HG03135 (cell line): ENCODE measurements at regions not wholly inside any gene's neighbourhood (a gene's known extent, or its start where the extent isn't known, plus 50 kb on each side); places are given as distances from the start of the nearest gene placed in this dataset.
"Not testable (repeated sequence)": the region's sequence is repeated elsewhere in the genome, so short reads cannot be mapped to it uniquely, and the experiment has no call there.

ENCODE experiments used
- ATAC-seq: cut with Tn5 transposase; IDR thresholded peaks from one replicate; pipeline ENCODE4 v1.9.1; 2021; ENCODE audit warnings: mild to moderate bottlenecking, moderate library complexity; ENCODE audit not compliant: unreplicated experiment

DNA sequence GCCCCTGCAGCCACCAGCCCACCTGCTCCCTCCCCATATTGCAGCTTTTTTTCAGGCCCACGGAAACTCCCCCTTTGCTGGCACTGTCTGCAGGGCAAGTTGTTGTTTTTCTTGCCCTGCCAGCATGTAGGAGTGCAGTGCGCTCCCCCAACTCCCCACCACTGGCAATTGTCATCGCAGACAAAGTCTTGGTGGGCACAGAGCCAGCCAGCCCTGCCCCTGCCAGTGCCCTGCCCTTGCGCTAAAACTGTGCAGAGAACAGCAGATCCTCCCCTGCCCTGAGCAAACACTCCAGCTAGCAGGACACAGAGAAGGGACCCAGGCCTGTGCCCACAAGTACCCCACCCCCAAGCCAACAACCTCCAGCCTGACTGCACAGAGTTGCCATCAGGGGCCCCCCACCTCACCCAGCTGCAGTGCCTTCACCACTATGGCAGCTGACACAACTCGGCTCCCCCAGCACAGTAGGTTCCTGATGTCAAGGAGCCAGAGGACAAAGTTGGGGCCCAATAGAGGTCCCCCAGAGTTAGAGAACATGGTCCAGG lies 158.1 kb upstream of the ARHGAP42 start:
- no peak for ATAC-seq

DNA sequence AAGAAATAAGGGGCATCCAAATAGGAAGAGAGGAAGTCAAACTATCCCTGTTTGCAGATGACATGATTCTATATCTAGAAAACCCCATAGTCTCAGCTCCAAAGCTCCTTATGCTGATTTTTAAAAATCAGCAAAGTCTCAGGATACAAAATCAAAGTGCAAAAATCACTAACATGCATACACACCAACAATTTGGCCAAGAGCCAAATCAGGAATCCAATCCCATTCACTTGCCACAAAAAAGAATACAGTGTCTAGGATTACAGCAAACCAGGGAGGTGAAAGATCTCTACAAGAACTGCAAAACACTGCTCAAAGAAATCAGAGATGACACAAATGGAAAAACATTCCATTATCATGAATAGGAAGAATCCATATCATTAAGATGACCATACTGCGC lies 155.8 kb upstream of the ARHGAP42 start:
- not testable (repeated sequence) for ATAC-seq

DNA sequence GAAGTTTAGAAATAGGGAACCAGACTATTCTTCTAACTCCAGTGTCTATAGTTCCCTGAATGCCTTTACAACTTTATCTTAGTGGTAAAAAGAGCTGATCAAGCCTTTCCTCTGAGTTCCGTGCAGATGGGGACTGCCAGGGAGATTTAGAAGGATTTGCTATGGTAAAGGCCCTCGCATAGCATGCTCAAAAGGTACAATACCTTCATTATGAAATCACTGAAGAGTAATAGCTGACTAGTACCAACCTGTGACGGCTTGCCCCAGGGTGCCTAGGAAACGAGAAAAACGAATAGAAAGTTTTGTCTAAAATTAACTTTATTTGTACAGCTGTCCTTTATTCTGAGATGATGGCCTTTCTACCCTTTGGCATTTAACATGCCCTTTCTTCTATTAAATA lies 150.1 kb upstream of the ARHGAP42 start:
- no peak for ATAC-seq

DNA sequence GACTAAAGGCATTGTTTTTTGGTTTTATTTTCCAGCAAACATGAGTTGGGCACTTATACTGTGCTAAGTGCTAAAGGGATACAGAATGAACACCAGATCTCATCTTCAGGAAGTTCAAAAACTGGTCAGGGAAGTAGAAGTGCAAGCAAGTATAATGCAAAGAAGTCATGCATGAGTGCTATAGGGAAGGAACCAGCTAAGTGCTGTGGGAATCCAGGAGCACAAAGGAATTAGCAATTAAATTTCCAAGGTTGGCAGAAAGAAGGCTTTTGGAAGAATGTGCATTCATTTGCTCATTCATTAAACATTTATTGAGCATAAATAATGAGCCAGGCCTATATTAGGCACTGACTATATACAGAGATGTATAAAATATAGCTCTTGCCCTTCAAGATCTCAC lies 143.7 kb upstream of the ARHGAP42 start:
- ATAC-seq: no peak

DNA sequence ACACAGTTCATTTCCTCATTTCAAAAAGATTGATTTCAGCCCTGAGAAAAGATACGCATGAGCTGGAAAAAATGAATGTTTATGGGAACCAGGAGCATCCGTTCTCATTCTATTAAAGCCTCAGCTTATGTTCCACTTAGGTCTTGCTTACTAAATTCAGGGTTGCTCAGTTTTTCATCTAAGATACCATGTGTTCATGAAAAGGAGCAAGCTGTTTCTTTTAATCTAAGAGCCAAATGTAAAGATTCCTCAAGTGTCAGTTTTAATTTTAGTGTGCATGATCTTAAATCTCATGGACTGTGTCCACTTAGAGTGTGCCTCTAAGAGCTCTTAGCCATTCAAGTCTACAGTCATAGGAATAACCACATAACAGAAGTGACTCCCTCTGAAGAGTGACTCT lies 141.5 kb upstream of the ARHGAP42 start:
- no peak for ATAC-seq

DNA sequence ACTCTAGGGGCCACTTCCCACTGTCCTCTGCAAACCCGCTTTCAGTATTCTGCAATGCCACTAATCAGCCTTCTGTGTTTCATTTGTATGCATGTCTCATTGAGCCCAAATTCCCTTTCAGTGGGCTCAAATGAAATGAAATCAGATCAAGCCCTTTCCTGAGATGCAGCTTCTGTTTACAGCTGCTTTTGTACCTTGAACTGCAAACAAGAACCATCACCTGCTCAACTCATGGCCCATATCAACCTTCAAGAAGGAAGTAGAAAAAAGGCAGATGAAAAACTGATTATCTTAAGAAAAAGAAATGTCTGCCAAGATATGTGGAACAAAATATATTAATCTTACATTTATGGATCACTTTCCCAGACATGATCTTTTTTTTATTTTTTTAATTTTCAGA lies 141.1 kb upstream of the ARHGAP42 start:
- ATAC-seq: no peak

DNA sequence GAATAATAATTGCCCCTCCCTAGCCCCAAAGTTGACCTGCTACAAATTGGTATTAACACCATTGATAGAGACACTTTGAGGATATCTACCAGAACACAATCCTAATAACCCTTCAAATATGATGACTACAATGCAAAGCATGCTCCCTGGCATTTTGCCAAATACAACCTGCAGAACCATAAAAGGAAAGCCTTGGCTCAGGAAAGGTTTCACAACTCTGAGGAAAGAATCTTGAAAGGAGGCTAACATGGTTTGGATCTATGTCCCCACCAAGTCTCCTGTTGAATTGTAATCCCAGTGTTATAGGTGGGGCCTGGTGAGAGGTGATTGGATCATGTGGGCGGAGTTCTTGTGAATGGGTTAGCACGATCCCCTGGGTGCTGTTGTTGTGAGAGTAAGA lies 140.4 kb upstream of the ARHGAP42 start:
- no peak for ATAC-seq

DNA sequence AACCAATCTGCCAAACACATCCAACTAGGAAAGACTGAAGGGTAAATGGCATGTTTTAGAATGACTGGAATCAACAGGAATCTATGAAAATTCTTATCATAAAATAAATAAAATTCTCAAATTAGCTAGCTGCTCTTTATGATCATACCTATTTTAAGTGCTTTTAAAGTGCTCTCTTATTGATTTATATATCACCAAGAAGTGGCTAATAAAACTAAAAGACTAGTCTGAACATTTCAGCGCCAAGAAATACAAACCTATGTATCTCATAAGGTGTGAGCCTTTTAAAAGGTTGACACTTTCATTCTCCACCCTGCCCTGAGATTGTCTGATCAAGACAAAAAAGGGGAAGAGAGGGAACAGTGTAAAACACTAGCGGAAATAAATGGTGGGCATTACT lies 136.8 kb upstream of the ARHGAP42 start:
- no peak for ATAC-seq

DNA sequence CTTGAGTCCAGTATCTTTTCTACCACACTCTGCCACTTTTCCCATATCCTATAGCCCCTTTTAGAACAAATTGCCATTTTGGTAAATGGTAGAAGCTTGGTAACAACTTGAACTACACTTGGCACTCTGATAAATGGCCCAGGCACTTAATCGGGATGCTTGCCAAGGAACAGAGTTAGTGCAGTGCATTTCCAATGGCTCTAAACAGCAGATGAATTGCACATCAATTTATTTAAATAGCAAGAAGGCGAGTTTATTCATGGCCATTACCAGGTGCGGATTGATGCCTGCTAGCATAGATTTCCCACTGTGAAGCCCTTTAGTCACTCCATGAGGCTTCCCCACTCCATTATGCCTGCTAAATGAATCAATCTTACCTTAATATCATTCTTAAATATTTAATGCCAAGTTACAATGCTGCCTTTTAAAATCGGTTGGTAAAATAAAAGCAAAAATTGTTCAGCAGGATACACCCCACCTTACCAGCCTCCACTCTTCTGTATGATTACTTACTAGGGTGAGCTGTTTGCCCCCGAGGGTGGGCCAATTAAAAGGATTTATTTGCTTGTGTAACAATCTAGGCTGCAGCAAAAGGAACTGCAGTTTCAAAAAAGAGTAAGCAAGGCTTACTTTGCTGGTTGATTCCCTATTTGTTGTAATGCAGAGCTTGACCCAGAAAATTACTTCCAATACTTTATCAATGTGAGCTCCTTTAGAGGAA lies 136.0 kb upstream of the ARHGAP42 start:
- no peak for ATAC-seq

DNA sequence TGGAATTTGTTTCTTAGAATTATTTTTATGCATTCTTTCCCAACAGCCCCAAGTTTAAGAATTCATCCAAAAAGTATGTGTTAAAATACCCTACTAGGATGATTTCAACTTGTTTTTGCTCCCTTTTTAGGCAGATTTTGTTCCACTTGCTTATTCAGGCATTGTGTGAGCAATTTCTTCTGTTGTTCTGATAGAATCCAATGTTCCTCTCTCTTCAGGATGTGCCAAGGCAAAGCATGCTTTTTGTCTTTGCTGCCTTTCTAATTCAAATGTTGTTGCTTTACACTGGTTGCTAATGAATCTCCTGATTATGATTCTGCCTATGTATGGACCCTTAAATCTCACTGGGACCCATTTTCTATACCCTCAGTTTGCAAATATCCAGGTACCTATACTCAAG lies 131.2 kb upstream of the ARHGAP42 start:
- no peak for ATAC-seq

DNA sequence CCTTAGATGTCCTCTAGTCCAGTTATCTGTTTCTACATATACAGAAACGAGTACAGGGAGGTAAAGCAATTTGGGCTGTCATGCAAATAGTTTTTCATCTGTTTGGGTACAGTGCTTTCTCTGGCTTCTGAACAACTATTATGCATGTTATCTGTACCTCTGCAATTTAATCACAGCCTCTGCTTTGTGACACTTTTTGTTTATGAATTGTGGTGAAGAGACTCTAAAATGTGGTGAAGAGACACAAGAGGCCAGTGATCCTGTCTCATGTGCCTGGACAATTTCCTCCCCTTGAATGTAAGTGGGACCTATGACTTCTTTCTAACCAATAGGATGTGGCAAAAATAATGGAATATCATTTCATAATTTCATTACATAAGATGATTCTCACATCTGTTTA lies 130.3 kb upstream of the ARHGAP42 start:
- ATAC-seq: no peak

DNA sequence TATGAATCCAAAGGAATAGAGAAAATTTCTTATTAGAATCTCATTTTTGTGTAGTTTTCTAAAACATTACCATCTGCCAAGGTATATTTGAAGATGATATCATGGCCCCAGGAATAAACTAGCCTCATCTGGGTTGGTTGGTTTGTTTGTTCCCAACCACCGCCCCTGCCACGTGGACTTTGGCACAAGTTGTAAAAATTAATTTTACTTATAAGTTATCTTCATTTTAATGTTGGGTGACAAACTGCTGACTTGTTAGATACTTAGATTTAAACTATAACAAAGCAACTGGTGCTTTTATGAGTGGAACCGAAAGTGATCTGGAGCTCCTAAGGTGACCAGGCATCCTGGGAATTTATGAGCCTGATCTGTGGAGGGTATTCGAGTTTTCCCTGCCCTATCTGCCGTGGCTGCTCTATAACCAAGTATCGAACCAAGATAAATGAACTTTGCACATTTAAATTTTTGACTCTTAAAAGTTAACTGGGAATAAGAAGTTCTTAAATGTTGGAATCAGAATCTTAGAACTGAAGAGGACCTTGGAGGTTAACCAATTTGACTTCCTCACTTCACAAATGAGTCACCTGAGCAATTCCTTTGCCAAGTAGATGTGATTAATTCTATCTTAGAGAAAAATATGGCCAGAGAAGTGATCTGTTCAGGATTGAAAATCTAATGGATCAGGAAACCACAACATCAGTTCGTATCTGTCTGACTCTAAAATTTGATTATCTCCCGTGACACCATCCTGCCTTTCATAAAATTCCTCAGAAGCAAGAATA lies 129.1 kb upstream of the ARHGAP42 start:
- ATAC-seq: no peak

DNA sequence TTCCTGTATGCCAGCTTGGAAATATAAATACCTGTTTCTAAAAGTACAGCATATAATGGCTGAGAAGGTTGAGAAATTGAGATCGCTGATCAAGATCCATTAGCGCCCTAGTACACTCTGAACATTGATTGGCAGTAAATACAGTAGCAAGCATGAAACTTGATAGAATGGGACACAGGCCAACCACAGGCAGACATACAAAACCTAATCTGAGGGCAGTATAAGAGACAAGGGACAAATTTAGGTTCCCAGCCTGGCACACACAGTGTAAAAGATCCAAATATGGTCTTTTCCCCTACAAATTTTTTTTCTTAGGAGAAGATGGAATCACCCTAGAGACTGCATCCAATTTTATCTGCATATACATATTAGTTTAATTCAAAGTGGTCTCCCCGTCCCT lies 126.5 kb upstream of the ARHGAP42 start:
- no peak for ATAC-seq

DNA sequence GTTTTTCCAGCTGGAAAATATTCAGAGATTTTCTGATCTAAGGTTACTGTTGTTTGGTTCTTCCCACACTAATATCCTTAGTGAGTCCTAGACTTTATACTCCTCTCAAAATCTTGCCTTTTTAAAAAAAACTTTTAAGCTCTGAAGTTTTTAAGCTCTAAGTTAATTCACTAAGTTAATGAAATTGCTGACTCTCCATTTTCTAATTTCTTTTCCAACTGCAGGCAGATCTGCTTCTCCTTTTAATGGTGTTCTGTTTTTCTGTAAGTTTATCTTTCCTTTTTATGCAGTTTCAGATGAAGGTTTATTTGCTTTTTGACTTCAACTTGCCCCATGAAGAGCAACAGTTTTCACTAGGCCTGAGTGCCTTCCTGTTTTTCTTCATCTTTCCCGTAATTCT lies 125.8 kb upstream of the ARHGAP42 start:
- no peak for ATAC-seq

DNA sequence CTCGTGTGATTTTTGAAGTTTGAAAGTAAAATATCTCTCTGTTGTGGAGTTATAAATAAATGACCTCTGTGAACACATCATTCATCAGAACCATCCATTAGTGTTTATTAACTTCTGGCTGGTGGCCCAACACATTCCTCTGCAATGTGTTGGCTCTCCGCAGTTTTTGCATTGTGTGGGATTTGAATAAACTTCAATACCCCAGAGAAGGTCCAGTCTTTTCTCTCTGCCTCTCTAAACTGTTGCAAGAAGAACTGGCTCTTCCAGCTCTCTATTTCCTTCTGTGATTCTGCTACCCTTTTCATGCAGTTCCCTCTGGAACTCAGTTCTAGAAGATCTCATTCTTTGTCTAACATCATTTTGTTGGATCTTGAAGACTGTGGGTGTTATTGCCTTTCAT lies 125.0 kb upstream of the ARHGAP42 start:
- no peak for ATAC-seq

DNA sequence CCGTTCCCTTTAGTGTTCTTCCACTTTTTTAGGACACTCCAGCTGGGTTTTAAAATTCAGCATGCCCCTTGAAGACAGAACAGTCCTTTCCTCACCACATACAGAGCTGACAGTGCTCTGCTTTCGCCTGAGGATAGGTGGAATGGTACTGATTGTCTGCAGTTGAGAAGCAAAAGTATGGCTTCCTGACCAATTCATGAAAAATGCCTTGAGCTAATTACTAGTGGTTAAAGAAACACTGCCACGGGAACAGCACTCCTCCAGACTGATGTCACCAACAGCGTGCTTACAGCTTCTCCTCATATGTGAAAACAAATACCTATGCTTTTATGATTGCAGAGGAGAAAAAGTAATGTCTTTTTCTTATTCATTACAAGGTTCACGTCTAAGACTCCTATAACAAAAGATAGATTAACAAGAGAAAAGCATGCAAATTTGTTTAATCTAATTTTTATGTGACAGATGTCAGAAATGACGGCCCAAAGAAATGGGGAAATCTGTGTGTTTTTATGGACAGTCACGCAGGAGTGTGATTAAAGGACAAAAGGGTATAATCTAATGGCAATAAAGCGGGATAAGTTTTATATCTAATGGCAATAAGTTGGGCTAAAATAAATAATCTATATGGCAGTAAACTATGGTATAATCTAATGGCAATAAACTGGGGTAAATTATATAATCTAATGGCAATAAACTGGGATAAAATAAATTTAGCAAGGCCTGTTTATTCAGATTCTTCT lies 123.4 kb upstream of the ARHGAP42 start:
- no peak for ATAC-seq

DNA sequence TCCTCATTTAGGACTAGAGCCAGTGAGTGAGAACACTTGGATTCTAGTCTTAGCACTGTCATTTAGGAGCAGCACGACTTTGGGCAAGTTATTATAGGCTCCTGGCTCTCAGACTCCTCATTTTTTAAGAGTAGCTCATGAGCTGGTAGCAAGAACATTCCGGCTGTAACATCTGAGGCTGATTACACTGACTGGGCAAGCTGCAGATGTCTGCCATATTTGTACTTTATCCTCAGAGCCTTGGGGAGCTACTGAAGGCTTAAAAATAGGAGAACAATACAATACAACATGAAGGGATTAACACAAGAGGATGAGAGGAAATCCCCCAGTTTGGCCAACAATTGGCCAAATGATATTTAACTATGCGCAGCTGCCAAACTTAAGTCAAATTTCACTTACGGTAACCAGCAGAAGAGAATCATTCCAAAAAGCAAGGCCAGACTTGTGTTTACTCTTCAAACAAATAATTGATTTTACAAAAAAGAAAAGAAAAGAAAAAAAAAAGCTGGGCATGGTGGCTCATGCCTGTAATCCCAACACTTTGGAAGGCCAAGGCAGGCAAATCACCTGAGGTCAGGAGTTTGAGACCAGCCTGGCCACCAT lies 113.1 kb upstream of the ARHGAP42 start:
- ATAC-seq: no peak

DNA sequence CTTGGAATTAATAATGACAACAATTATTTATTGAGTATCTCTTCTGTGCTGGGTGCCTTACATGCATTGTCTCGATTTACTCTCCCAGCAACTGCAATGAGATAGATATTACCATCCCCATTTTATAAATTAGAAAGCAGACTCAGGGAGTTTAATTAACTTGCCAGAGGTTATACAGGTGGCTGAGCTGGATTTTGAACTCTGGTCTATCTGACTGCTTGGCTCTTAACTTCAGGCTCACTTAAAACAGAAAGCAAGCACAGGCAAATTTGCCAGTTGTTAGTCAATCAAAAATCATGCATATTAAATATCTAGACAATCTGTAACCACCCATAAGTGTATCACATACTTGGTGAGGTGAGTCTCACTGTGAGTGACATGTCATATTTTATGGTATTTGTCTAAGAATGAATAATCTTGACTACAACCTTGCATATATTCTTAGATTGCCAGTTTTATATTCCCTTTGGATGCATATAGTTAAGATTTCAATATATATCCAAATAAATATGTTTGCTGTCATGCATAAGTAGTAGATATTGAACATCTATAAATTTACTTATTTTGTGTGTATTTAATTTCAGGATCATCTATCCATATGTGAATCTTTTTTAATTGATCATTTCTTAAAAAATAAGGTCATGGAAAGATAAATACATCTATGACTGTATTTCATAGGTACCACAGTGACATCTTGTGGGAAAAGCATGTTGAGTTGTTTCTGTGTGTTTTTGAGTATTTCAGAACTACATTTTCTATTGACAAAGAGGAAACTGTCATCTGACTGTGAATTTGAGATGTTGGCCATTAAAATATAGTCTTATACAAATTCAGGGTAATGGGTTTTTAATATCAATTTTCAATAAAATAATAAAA lies 112.0 kb upstream of the ARHGAP42 start:
- ATAC-seq: no peak

DNA sequence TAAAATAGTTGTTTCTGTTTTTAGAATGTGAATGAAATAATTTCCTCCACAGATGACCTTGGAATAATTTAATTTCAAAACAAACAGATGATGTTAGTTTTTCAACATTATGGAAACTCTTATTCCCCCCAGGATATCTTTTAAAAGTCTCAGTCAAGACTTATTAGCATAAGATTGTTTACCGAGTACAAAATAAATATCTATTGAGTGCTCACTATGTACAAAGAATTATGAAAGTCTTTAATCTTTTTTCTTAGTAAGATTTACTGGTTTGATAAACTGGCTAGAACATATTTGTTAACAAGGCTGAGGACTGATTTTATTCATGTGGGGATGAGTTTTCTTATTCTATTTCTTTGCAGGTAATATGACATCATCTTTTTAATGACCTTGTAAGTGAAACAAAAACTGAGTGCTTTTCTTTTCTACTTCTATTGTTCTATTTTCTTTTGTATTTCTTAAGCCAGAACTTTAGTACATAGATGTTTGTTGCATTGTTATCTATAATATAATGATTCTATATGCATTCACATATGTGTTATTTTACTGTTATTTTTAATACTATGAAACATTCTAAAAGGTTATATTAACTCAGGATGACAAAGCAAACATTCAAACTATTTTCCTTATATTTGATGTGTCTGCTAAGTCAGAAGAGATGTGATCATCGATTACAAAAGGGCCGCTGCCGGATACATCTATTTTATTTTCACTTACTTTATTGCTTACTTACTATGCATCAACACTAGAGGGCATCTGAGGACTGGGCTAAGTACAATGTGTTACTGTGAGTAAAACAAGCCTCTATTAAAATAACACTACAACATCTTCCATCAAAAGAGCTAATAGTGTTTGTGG lies 111.0 kb upstream of the ARHGAP42 start:
- peak; percentile 78 for ATAC-seq

DNA sequence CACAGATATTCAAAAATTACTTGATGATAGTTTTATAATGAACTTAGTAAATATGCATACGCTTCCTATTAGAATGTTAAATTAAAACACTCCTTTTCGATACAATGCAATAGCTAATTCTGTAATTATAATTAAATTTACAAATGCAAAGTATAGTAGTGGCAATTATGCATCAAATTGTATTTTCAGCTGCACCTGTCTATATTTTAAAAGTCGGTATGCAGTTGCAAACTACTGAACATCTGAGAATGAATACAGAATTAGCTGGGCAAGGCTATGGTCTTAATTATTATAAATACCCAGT lies 110.4 kb upstream of the ARHGAP42 start:
- ATAC-seq: no peak
